SU-DHL-6 (cell line): ENCODE measurements at regions not wholly inside any gene's neighbourhood (a gene's known extent, or its start where the extent isn't known, plus 50 kb on each side); places are given as distances from the start of the nearest gene placed in this dataset.

Source experiments
- H2AFZ ChIP-seq: fragments of 200-600 bp; sonication (generic); 2 replicates; pipeline ENCODE4 v1.6.1; 2014; ENCODE audit warnings: low read depth, mild to moderate bottlenecking, moderate library complexity, mixed read lengths, antibody characterized with exemption, low read length; ENCODE audit not compliant: severe bottlenecking
- H3F3A ChIP-seq: fragments of 200-600 bp; shearing (Covaris generic); 2 replicates; pipeline ENCODE4 v1.6.0; 2016; ENCODE audit warnings: antibody characterized with exemption, mild to moderate bottlenecking; ENCODE audit not compliant: insufficient read depth
- H3K27ac ChIP-seq: fragments of 200-600 bp; sonication (generic); 2 replicates; pipeline ENCODE4 v1.5.1; 2016; ENCODE audit warnings: low read depth, mild to moderate bottlenecking, low read length, moderate library complexity, mixed read lengths
- H3K27me3 ChIP-seq: fragments of 200-600 bp; sonication (generic), shearing (Covaris generic); 2 replicates; pipeline ENCODE4 v1.6.0; 2014; ENCODE audit warnings: mild to moderate bottlenecking, low read length
- H3K36me3 ChIP-seq: fragments of 200-600 bp; sonication (generic); 2 replicates; pipeline ENCODE4 v1.6.1; 2014; ENCODE audit warnings: mild to moderate bottlenecking, low read length, mixed read lengths
- H3K4me2 ChIP-seq: fragments of 300-600, 200-600 bp; shearing (Covaris generic), sonication (generic); 2 replicates; pipeline ENCODE4 v1.6.0; 2014; ENCODE audit warnings: low read length, low read depth, mild to moderate bottlenecking; ENCODE audit not compliant: poor library complexity, severe bottlenecking
- H3K4me3 ChIP-seq: fragments of 200-600 bp; sonication (generic); 2 replicates; pipeline ENCODE4 v1.5.1; 2014; ENCODE audit warnings: antibody characterized with exemption, low read length, mild to moderate bottlenecking, mixed read lengths; ENCODE audit not compliant: insufficient read depth, poor library complexity, severe bottlenecking
- H3K79me2 ChIP-seq: fragments of 200-600 bp; sonication (generic); 2 replicates; pipeline ENCODE4 v1.6.1; 2014; ENCODE audit warnings: mild to moderate bottlenecking, low read length, moderate library complexity; ENCODE audit not compliant: insufficient read depth
- H3K9ac ChIP-seq: fragments of 200-600 bp; sonication (generic); 2 replicates; pipeline ENCODE4 v1.7.0; 2014; ENCODE audit warnings: mild to moderate bottlenecking, low read length
- H3K9me2 ChIP-seq: fragments of 200-600 bp; sonication (generic); replicated peaks from 2 replicates; pipeline ENCODE4 v1.6.1; 2014; ENCODE audit warnings: low read length; ENCODE audit not compliant: insufficient read depth
- H3K9me3 ChIP-seq: fragments of 200-600 bp; sonication (generic); 2 replicates; pipeline ENCODE4 v1.6.1; 2014; ENCODE audit warnings: low read length, mixed read lengths; ENCODE audit not compliant: insufficient read depth
- H4K20me1 ChIP-seq: fragments of 200-600 bp; sonication (generic); 2 replicates; pipeline ENCODE4 v1.6.1; 2014; ENCODE audit warnings: low read depth, mild to moderate bottlenecking, antibody characterized with exemption, low read length, moderate library complexity, mixed read lengths
- CTCF ChIP-seq: fragments of 200-600 bp; sonication (generic); IDR thresholded peaks from one replicate; pipeline ENCODE4 v1.5.1; 2017; ENCODE audit warnings: antibody characterized with exemption, mild to moderate bottlenecking, low read length, moderate library complexity; ENCODE audit not compliant: insufficient read depth, poor library complexity, severe bottlenecking
- EZH2phosphoT487 ChIP-seq: fragments of 200-600 bp; sonication (generic), shearing (Covaris generic); conservative IDR thresholded peaks from 2 replicates; pipeline ENCODE4 v1.6.1; 2018; ENCODE audit warnings: mild to moderate bottlenecking, antibody characterized with exemption, low read length, moderate library complexity, mixed read lengths

- H3K9me3 ChIP-seq, result no peaks in the 10 kb centered on the region
- H2AFZ ChIP-seq, result no peak overlapping the region
- no peak for TF ChIP-seq EZH2phosphoT487
- no peaks in the 10 kb centered on the region for H3K9me2 ChIP-seq
- H3F3A ChIP-seq, result no peaks in the 10 kb centered on the region
- no peaks in the 10 kb centered on the region for H3K79me2 ChIP-seq
- no peak overlapping the region for H3K4me2 ChIP-seq
- no peaks in the 10 kb centered on the region for H3K36me3 ChIP-seq
- H4K20me1 ChIP-seq, result no peaks in the 10 kb centered on the region
- no peak overlapping the region for H3K27ac ChIP-seq
- H3K4me3 ChIP-seq, result no peak overlapping the region
- no peaks in the 10 kb centered on the region for H3K27me3 ChIP-seq
- no peak overlapping the region for H3K9ac ChIP-seq
These were observed 160.1 kb upstream of the ZC3H15 start for GRCh38 chr2:186325827-186326535.

GRCh38 chr2:186327251-186327868 lies 158.7 kb upstream of the ZC3H15 start:
- no peak for TF ChIP-seq EZH2phosphoT487
- TF ChIP-seq CTCF, result no peak
- H3K27me3 ChIP-seq, result no peaks in the 10 kb centered on the region
- H3K79me2 ChIP-seq, result no peaks in the 10 kb centered on the region

GRCh38 chr2:186328838-186329237 lies 157.2 kb upstream of the ZC3H15 start:
- no peak overlapping the region for H3K4me3 ChIP-seq
- H3K9me2 ChIP-seq, result no peaks in the 10 kb centered on the region
- H3K9ac ChIP-seq, result no peak overlapping the region
- no peaks in the 10 kb centered on the region for H3F3A ChIP-seq
- H3K9me3 ChIP-seq, result no peaks in the 10 kb centered on the region
- no peaks in the 10 kb centered on the region for H3K79me2 ChIP-seq
- H4K20me1 ChIP-seq, result no peaks in the 10 kb centered on the region
- H3K4me2 ChIP-seq, result no peak overlapping the region
- TF ChIP-seq CTCF (no peak), EZH2phosphoT487 (no peak)
- H3K27ac ChIP-seq, result no peak overlapping the region
- no peaks in the 10 kb centered on the region for H3K27me3 ChIP-seq
- H2AFZ ChIP-seq, result no peak overlapping the region
- H3K36me3 ChIP-seq, result no peaks in the 10 kb centered on the region

More at GRCh38 chr2:186327251-186327868, 158.7 kb upstream of the ZC3H15 start:
- Histone ChIP-seq H3K9ac (no peak overlapping the region), H3K9me3 (no peaks in the 10 kb centered on the region), H4K20me1 (no peaks in the 10 kb centered on the region), H3K36me3 (no peaks in the 10 kb centered on the region), H3K4me2 (peak overlapping the region; percentile 35), H3K4me3 (no peak overlapping the region), H2AFZ (peak overlapping the region; percentile 19), H3F3A (no peaks in the 10 kb centered on the region), H3K9me2 (no peaks in the 10 kb centered on the region), H3K27ac (no peak overlapping the region)

GRCh38 chr2:186330050-186330449 lies 156.0 kb upstream of the ZC3H15 start:
- no peaks in the 10 kb centered on the region for H3F3A ChIP-seq
- H3K36me3 ChIP-seq, result no peaks in the 10 kb centered on the region
- no peaks in the 10 kb centered on the region for H3K9me2 ChIP-seq
- H3K9me3 ChIP-seq, result 0 out of 2 replicates have a peak, but pooled peaks cover 2% of the 10 kb centered on the region
- no peaks in the 10 kb centered on the region for H4K20me1 ChIP-seq
- H3K79me2 ChIP-seq, result no peaks in the 10 kb centered on the region
- H3K4me2 ChIP-seq, result no peak overlapping the region
- no peak overlapping the region for H3K27ac ChIP-seq
- TF ChIP-seq CTCF, result no peak
- no peak for TF ChIP-seq EZH2phosphoT487
- H3K27me3 ChIP-seq, result no peaks in the 10 kb centered on the region
- H3K9ac ChIP-seq, result no peak overlapping the region
- no peak overlapping the region for H2AFZ ChIP-seq
- no peak overlapping the region for H3K4me3 ChIP-seq
